HG02852 (cell line): ENCODE measurements at regions not wholly inside any gene's neighbourhood (a gene's known extent, or its start where the extent isn't known, plus 50 kb on each side); places are given as distances from the start of the nearest gene placed in this dataset.
A peak's percentile ranks its signal among the peaks of the same experiment; 100 is the strongest.
"Not testable (repeated sequence)": the region's sequence is repeated elsewhere in the genome, so short reads cannot be mapped to it uniquely, and the experiment has no call there.

Experiments
- ATAC-seq: cut with Tn5 transposase; IDR thresholded peaks from one replicate; pipeline ENCODE4 v1.9.1; 2021; ENCODE audit warnings: mild to moderate bottlenecking, moderate library complexity; ENCODE audit not compliant: unreplicated experiment

GRCh38 chr3:153023896-153024295 is 138.1 kb upstream of the RAP2B start:
- no peak for ATAC-seq

- peak; percentile 52 for ATAC-seq
These were observed 136.0 kb upstream of the RAP2B start for GRCh38 chr3:153026026-153026425.

DNA sequence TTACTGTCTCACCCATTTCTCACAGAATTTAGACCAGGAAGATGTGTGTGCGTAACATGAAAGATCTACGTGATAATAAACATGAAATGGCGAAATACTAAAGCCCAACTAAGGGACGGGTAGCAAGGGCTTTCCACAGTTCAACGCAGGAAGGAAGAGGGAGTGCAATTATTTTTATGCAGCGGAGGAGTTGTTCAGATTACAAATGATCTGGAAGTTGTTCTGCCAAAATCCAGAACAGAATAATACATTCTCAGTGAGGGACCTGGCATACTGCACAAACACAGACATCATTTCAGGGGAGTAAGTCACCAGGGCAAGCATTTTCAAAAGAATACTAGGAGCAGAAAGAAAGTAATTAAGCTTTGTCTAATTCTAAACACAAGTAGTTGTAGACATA is 133.6 kb upstream of the RAP2B start:
- no peak for ATAC-seq

DNA sequence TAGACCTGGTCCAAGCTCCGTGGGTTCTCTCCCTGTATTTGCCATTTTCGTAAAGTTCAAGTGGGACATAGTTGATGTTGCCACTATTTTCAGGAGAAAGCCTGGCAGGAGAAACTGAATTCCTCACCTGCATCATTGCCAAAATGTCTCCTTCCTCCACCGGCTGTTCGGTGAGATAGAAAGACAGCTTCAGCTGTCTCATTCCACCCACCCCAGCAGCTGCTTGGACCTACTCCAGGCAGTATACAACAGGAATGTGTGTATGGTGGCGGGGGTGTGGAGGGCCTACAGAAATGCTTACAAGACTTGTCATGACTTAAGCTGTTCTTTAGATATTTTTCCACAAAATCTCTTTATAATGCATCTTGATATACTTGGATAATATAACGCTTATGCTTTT is 132.7 kb upstream of the RAP2B start:
- no peak for ATAC-seq

DNA sequence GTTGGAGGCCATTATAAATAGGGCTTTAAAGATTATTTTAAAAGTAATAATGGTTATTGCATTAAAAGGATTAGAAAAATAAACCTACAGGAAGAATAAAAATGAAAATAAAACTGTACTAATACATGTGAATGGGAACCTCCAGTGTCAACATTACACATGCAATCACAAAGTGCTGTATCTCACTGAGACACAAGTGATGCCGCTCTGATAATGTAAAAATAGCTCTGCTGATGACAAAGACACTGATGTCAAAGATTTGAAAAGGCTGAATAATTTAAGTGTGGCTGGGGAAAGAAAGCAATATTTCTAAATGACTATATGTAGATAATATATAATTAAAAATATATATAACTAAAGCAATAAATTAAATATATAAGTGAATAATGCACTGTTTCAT is 129.1 kb upstream of the RAP2B start:
- ATAC-seq = no peak

- no peak for ATAC-seq
These were observed 125.2 kb upstream of the RAP2B start for GRCh38 chr3:153036846-153037245.

GRCh38 chr3:153038367-153038766 is 123.7 kb upstream of the RAP2B start:
- no peak for ATAC-seq

GRCh38 chr3:153038779-153039178 is 123.2 kb upstream of the RAP2B start:
- ATAC-seq = no peak

DNA sequence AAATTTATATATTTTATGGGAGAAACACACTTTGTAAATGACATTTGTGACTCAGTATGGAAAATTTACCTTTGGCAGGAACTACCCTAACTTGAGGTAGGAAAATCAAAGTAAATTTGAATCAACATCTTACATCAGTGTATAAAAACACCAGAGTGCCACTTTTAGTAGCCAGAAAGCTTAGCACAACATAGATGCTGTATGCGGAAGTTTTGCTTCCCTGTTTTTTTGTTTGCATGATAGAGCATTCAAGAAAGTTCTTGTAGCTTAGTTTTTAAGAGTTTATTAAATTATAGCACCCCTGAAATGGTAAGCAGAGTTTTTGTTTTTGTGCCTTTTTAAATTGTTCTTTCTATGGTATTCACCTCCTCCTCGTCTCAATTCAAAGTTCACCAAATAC is 120.8 kb upstream of the RAP2B start:
- ATAC-seq = no peak

DNA sequence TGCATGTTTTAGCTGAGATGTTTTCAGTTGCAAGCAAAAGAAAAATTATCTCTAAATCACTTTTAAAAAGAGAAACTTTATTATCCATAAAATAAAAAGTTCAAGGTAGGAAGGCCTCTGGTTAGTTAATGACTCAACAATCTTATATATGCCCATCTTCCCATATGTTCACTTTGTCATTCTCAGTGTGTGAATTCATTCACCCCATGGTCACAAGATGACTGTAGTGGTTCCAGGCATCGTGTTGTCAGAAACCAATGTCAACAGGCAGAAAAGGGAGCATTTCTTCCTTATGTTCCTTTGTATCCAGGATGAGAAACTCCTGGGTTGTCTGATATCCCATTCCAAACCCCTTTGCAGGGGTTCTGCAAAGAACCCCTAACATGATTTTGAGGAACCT is 119.9 kb upstream of the RAP2B start:
- ATAC-seq = no peak

GRCh38 chr3:153043729-153044328 is 118.2 kb upstream of the RAP2B start:
- ATAC-seq = no peak

DNA sequence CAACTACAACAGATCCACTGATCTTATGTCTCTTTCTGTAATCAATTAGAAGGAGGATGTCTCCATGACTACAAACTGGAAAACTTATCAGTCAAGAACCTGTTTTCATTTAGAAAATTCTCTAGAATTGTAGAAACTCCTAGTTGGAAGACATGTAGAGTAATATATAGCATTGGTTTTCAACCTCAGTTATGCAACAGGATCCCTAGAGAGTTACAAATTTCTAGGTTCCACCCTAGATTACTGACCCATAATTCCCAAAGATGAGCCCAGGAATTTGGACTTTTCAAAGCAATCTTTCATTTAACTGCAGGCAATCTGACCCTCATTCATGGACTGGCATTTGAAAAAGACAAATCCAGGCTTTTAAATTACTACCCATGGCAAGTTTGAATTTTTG is 116.9 kb upstream of the RAP2B start:
- no peak for ATAC-seq

DNA sequence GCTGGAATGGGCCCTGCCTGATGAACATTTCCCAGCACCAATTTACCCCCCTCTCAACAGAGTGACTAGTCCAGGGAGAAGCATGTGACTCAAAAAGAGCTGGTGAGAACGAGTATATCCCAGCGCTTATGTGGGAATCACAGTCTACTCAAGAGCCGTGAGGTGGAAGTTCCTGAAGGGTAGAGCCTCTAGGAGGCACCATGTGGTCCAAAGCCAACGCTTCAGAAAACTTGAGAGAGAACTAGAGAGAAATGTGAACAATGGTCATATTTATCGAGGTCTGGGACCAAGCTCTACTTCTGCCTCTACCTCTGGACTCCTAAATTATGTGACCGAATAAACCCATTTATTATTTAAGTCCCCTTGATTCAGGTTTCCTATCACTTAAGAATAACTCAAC is 111.0 kb upstream of the RAP2B start:
- no peak for ATAC-seq

- no peak for ATAC-seq
These were observed 110.5 kb upstream of the RAP2B start for GRCh38 chr3:153051427-153052095.

DNA sequence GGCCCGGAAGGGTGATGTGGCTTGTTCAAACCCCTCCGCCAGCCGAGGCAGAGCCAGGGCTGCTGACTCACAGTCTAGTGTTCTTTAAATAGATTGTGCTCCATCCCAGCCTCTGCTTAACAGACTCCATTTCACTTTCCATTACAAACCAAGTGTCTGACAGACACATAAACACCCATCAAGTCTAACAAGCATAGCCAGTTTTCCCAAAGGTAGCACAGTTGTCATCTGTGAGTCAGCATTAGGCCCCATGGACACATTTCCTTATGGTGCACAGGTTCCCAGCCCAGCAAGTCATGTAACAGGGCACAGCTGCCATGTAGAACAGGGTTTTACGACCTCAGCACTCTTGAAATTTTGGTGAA is 109.9 kb upstream of the RAP2B start:
- ATAC-seq = no peak

DNA sequence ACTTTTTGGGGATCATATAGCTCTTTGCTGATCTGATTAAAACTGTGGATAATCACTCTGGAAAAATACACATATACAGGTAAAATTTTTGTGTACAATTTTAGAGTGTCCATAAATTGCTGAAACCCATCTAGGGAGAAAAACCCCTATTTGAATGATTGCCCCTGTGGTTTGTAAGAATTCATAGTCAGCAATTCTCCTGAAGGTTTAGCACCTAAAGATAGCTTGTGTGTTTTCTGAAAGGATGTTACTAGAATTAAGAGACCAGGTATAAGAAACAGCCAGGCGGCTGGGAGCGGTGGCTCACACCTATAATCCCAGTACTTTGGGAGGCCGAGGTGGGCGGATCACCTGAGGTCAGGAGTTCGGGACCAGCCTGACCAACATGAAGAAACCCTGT is 106.8 kb upstream of the RAP2B start:
- no peak for ATAC-seq

GRCh38 chr3:153055779-153056178 is 106.2 kb upstream of the RAP2B start:
- no peak for ATAC-seq

GRCh38 chr3:153058031-153058688 is 103.9 kb upstream of the RAP2B start:
- ATAC-seq = not testable (repeated sequence)

GRCh38 chr3:153060346-153060745 is 101.7 kb upstream of the RAP2B start:
- no peak for ATAC-seq

- ATAC-seq = no peak
These were observed 100.0 kb upstream of the RAP2B start for GRCh38 chr3:153061938-153062528.

GRCh38 chr3:153063337-153063736 is 98.7 kb upstream of the RAP2B start:
- ATAC-seq = no peak

GRCh38 chr3:153066983-153067382 is 95.0 kb upstream of the RAP2B start:
- no peak for ATAC-seq
